A673 (cell line): ENCODE measurements at regions not wholly inside any gene's neighbourhood (a gene's known extent, or its start where the extent isn't known, plus 50 kb on each side); places are given as distances from the start of the nearest gene placed in this dataset.

Experiments used
- BruUV-seq: library from RNA; stranded (reverse); fragments of 400-500 nt; replicated peaks from 2 replicates; lab custom pipeline; 2021; lab: Mats Ljungman, UMichigan
- CTCF ChIA-PET: fragments of 300-600 bp; sonication (Branson Sonifier 250); formaldehyde crosslinking; loops from one replicate; lab custom pipeline; 2022; ENCODE audit warnings: antibody characterized with exemption; lab: Charles Lee
- POLR2A ChIA-PET: fragments of 300-600 bp; sonication (Branson Sonifier 250); formaldehyde crosslinking; loops from one replicate; lab custom pipeline; 2022; ENCODE audit warnings: antibody characterized with exemption; ENCODE audit not compliant: low non-redundant PET; lab: Charles Lee
- DNase-seq: peaks from one replicate; pipeline ENCODE4 v3.0.0-alpha.2; 2015; ENCODE audit warnings: low spot score
- H3K27ac ChIP-seq: fragments of 200-600 bp; sonication (generic); 2 replicates; pipeline ENCODE4 v1.5.1; 2016; ENCODE audit warnings: mixed run types, low read depth, mild to moderate bottlenecking, mixed read lengths, antibody characterized with exemption, low read length; ENCODE audit not compliant: poor library complexity, severe bottlenecking
- H3K27me3 ChIP-seq: fragments of 200-600 bp; sonication (generic); replicated peaks from 2 replicates; pipeline ENCODE4 v1.6.1; 2017; ENCODE audit warnings: mixed run types, low read depth, mild to moderate bottlenecking, mixed read lengths, antibody characterized with exemption, low read length; ENCODE audit not compliant: insufficient read depth, poor library complexity
- H3K36me3 ChIP-seq: fragments of 200-600 bp; sonication (generic); 2 replicates; pipeline ENCODE4 v1.6.1; 2016; ENCODE audit warnings: mixed run types, mild to moderate bottlenecking, mixed read lengths, antibody characterized with exemption, low read length; ENCODE audit not compliant: insufficient read depth, poor library complexity, severe bottlenecking
- H3K4me1 ChIP-seq: fragments of 200-600 bp; sonication (generic); 2 replicates; pipeline ENCODE4 v1.6.1; 2017; ENCODE audit warnings: mixed run types, mild to moderate bottlenecking, mixed read lengths, antibody characterized with exemption, low read length; ENCODE audit not compliant: insufficient read depth, poor library complexity, severe bottlenecking
- H3K4me3 ChIP-seq: fragments of 200-600 bp; sonication (generic); 2 replicates; pipeline ENCODE4 v1.5.1; 2016; ENCODE audit warnings: low read depth, mixed run types, mild to moderate bottlenecking, mixed read lengths, low read length; ENCODE audit not compliant: poor library complexity, severe bottlenecking
- H3K9me3 ChIP-seq: fragments of 200-600 bp; sonication (generic); 2 replicates; pipeline ENCODE4 v1.6.1; 2016; ENCODE audit warnings: mixed run types, low read depth, mild to moderate bottlenecking, mixed read lengths, antibody characterized with exemption, low read length; ENCODE audit not compliant: poor library complexity, severe bottlenecking
- EZH2 ChIP-seq: fragments of 200-600 bp; sonication (generic); IDR thresholded peaks from 2 replicates; pipeline ENCODE4 v1.6.1; 2017; ENCODE audit warnings: borderline replicate concordance, low read depth, mild to moderate bottlenecking, mixed read lengths, antibody characterized with exemption, low read length; ENCODE audit not compliant: poor library complexity, severe bottlenecking
- intact Hi-C: fragments of 100-400 bp; cut with micrococcal nuclease; formaldehyde crosslinking; loops from one replicate; pipeline ENCODE4 v1.10.0; 2022; ENCODE audit not compliant: unreplicated experiment
- TF ChIP-seq, protein P1 (sequence below): fragments of 300-800, 200-600 bp; sonication (generic); conservative IDR thresholded peaks from 2 replicates; pipeline ENCODE4 v1.5.1; 2017; ENCODE audit warnings: low read depth, mild to moderate bottlenecking, antibody characterized with exemption, low read length, moderate library complexity, mixed read lengths

DNA sequence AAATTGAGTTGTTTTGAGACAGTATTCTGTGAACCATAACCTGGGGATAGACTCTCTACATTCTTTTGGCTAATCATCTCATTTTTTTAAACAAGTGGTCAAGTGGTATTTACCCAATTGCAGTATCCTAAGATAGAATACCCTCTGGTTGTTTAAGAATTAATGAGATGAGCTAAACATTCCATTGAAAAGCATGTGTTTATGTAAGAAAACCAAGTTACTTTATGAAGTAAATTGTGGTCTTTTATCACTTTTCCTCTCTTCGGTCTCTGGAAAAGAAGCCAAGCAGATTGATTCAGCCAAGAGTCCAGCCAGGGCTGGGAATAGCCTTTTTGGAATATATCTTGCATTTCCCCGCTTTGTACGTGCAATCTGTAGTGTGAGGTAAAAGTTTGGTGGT, 185.7 kb upstream of the TOPAZ1 start:
- POLR2A ChIA-PET = no interaction called here
- Histone ChIP-seq H3K9me3 (no peaks in the 10 kb centered on the region), H3K36me3 (no peaks in the 10 kb centered on the region), H3K27me3 (no peaks in the 10 kb centered on the region), H3K4me1 (no peaks in the 10 kb centered on the region), H3K27ac (no peak overlapping the region), H3K4me3 (no peak overlapping the region)
- intact Hi-C loops = no loop called here
- TF ChIP-seq EZH2 = no peak
- TF ChIP-seq, protein P1, sequence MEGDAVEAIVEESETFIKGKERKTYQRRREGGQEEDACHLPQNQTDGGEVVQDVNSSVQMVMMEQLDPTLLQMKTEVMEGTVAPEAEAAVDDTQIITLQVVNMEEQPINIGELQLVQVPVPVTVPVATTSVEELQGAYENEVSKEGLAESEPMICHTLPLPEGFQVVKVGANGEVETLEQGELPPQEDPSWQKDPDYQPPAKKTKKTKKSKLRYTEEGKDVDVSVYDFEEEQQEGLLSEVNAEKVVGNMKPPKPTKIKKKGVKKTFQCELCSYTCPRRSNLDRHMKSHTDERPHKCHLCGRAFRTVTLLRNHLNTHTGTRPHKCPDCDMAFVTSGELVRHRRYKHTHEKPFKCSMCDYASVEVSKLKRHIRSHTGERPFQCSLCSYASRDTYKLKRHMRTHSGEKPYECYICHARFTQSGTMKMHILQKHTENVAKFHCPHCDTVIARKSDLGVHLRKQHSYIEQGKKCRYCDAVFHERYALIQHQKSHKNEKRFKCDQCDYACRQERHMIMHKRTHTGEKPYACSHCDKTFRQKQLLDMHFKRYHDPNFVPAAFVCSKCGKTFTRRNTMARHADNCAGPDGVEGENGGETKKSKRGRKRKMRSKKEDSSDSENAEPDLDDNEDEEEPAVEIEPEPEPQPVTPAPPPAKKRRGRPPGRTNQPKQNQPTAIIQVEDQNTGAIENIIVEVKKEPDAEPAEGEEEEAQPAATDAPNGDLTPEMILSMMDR = no peak
- no peak for DNase-seq
- no TSS peak for BruUV-seq
- CTCF ChIA-PET = no interaction called here

DNA sequence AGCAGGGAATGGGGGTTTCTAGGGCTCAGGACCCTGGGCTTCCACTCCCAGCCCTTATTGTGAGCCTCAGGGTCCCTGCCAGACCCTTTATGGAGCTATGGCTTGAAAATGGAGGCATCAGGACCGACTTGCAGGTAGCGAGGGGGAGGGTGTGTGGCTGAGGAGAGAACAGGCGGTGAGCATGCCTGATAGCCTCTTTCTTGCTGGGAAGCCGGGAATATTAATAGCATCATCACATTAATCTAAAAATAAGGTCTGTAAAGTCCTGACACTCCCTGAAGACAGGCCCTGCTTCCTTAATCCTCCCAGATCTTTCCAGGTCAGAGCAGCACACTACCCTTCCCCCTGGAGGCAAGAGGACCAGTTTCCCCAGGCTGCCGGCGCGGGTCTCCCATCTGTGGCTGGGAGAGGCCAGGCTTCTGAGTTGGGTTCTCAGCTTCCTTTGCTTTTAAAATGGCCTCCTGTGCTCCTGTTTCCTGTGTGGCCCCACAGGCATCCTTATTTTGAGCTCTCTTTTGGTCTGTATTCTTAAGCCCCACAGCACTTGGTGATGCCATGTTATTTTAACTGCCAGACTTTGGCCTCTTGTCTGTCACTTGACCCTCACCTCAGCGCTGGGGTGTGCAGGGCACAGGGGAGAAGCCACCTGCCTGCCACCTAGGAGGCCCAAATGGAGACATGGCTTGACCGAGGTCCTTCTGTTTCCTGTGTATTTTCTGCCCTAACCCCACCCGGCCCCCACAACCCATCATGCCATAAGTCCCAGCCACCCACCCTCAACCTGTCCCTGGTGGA, 185.0 kb upstream of the TOPAZ1 start:
- Histone ChIP-seq H3K27ac (no peak overlapping the region), H3K9me3 (no peaks in the 10 kb centered on the region), H3K4me1 (no peaks in the 10 kb centered on the region), H3K36me3 (no peaks in the 10 kb centered on the region), H3K27me3 (no peaks in the 10 kb centered on the region), H3K4me3 (no peak overlapping the region)
- intact Hi-C loops = no loop called here
- no peak for DNase-seq
- TF ChIP-seq, protein P1 = no peak
- no peak for TF ChIP-seq EZH2
- POLR2A ChIA-PET = no interaction called here
- BruUV-seq = no TSS peak
- CTCF ChIA-PET = no interaction called here

DNA sequence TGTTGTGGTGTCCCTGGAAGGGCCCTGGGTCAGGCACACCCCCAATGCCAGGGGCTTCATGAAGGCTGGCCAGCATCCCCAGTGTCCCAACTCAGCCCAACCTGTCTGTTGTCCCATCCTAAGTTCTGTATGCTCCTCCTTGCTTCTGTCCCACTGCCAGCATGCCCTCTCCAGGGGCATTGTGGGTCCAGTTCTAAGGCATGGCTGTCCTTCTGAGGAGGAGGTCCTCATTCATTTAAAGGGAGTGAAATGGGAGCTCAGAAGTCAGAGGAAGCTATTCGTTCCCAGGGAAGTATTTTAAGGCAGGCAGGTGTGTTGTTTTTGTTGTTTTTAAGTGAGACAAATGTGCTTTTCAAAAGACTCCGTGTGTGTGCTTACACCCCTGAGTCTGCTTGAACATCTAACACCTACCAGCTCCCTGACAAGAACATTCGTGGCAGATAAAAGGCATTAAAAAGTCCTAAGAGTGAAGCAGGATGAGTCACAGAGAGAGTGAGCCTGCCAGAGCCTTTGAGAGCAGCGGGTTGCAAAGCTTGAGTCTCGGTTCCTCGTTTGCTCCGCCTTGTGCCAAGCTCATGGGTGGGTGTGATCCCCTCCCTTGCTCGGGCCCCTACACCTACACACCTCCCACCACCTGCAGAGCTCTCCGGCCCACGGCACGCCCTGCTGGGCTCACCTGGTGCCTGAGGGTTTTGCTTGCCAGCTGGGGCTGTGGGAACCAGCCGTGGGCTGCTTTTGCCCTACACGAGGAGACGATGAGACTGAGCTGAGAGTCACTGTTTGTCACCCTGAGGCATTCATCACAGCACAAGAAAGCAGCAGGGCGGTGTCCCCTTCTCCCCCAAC, 183.4 kb upstream of the TOPAZ1 start:
- peak; percentile 28 for DNase-seq
- H3K9me3 ChIP-seq = no peaks in the 10 kb centered on the region
- H3K4me1 ChIP-seq = no peaks in the 10 kb centered on the region
- CTCF ChIA-PET = interaction anchor here (0.5 kb wide), 1 partner anchor 281 kb away, joined by 4 read pairs; no protein-coding TSS in a partner anchor
- intact Hi-C loops = no loop called here
- no peaks in the 10 kb centered on the region for H3K27me3 ChIP-seq
- TF ChIP-seq, protein P1 = no peak
- no peak for TF ChIP-seq EZH2
- POLR2A ChIA-PET = no interaction called here
- H3K27ac ChIP-seq = no peak overlapping the region
- H3K36me3 ChIP-seq = no peaks in the 10 kb centered on the region
- no TSS peak for BruUV-seq
- H3K4me3 ChIP-seq = no peak overlapping the region
